Epidermal melanocyte (primary cell): ENCODE measurements at regions not wholly inside any gene's neighbourhood (a gene's known extent, or its start where the extent isn't known, plus 50 kb on each side); places are given as distances from the start of the nearest gene placed in this dataset.
"Not testable (repeated sequence)": the region's sequence is repeated elsewhere in the genome, so short reads cannot be mapped to it uniquely, and the experiment has no call there.

ENCODE experiments used
- DNase-seq: peaks from one replicate; pipeline ENCODE4 v3.0.0; 2011; ENCODE audit warnings: low spot score; ENCODE audit not compliant: insufficient read length

GRCh38 chr6:167392631-167393316 is 67.9 kb downstream of the TTLL2 start:
- DNase-seq, result no peak

GRCh38 chr6:167393731-167394130 is 68.8 kb downstream of the TTLL2 start:
- DNase-seq, result no peak

- no peak for DNase-seq
Observed at GRCh38 chr6:167394339-167394738, 69.5 kb downstream of the TTLL2 start.

GRCh38 chr6:167394820-167395219 is 69.9 kb downstream of the TTLL2 start:
- DNase-seq, result no peak

- no peak for DNase-seq
Observed at GRCh38 chr6:167396068-167396658, 71.3 kb downstream of the TTLL2 start.

GRCh38 chr6:167396659-167397490 is 72.0 kb downstream of the TTLL2 start:
- DNase-seq, result no peak

GRCh38 chr6:167397712-167398111 is 72.8 kb downstream of the TTLL2 start:
- DNase-seq, result no peak

- no peak for DNase-seq
Observed at GRCh38 chr6:167398214-167399050, 73.5 kb downstream of the TTLL2 start.

GRCh38 chr6:167399051-167399387 is 74.1 kb downstream of the TTLL2 start:
- no peak for DNase-seq

GRCh38 chr6:167399599-167399998 is 74.7 kb downstream of the TTLL2 start:
- no peak for DNase-seq

GRCh38 chr6:167400482-167401138 is 75.7 kb downstream of the TTLL2 start:
- no peak for DNase-seq

GRCh38 chr6:167401525-167402194 is 76.8 kb downstream of the TTLL2 start:
- no peak for DNase-seq

- DNase-seq, result no peak
Observed at GRCh38 chr6:167402195-167402686, 77.4 kb downstream of the TTLL2 start.

- no peak for DNase-seq
Observed at GRCh38 chr6:167403427-167403826, 78.5 kb downstream of the TTLL2 start.

GRCh38 chr6:167404385-167405049 is 79.6 kb downstream of the TTLL2 start:
- no peak for DNase-seq

- DNase-seq, result no peak
Observed at GRCh38 chr6:167405778-167406532, 81.1 kb downstream of the TTLL2 start.

GRCh38 chr6:167406533-167407238 is 81.8 kb downstream of the TTLL2 start:
- not testable (repeated sequence) for DNase-seq
